Activated naive CD4-positive, alpha-beta T cell treated with anti-CD3 and anti-CD28 coated beads for 36 hours (primary cell): ENCODE measurements at regions not wholly inside any gene's neighbourhood (a gene's known extent, or its start where the extent isn't known, plus 50 kb on each side); places are given as distances from the start of the nearest gene placed in this dataset.

Experiments used
- CTCF ChIA-PET: fragments of 350-600 bp; sonication (Branson Sonifier 250); formaldehyde crosslinking; loops from one replicate; lab custom pipeline; 2021; ENCODE audit warnings: antibody characterized with exemption; lab: Charles Lee
- DNase-seq: peaks from one replicate; pipeline ENCODE4 v3.0.0-alpha.2; 2020
- H3K27ac Mint-ChIP-seq: one replicate; pipeline ENCODE4 v1.8.0; 2021; ENCODE audit warnings: mild to moderate bottlenecking, mixed read lengths
- H3K27me3 Mint-ChIP-seq: one replicate; pipeline ENCODE4 v1.8.0; 2021; ENCODE audit warnings: low read depth, mixed read lengths
- H3K36me3 Mint-ChIP-seq: one replicate; pipeline ENCODE4 v1.8.0; 2021; ENCODE audit warnings: low read depth, mixed read lengths
- H3K4me1 Mint-ChIP-seq: one replicate; pipeline ENCODE4 v1.8.0; 2021; ENCODE audit warnings: low read depth, mixed read lengths
- H3K4me3 Mint-ChIP-seq: one replicate; pipeline ENCODE4 v1.8.0; 2021; ENCODE audit warnings: mild to moderate bottlenecking, moderate library complexity, mixed read lengths
- H3K9me3 Mint-ChIP-seq: one replicate; pipeline ENCODE4 v1.8.0; 2021; ENCODE audit warnings: mixed read lengths
- intact Hi-C: fragments of 100-400 bp; cut with micrococcal nuclease; formaldehyde crosslinking; loops from one replicate; pipeline ENCODE4 v1.15.1; 2023

DNA sequence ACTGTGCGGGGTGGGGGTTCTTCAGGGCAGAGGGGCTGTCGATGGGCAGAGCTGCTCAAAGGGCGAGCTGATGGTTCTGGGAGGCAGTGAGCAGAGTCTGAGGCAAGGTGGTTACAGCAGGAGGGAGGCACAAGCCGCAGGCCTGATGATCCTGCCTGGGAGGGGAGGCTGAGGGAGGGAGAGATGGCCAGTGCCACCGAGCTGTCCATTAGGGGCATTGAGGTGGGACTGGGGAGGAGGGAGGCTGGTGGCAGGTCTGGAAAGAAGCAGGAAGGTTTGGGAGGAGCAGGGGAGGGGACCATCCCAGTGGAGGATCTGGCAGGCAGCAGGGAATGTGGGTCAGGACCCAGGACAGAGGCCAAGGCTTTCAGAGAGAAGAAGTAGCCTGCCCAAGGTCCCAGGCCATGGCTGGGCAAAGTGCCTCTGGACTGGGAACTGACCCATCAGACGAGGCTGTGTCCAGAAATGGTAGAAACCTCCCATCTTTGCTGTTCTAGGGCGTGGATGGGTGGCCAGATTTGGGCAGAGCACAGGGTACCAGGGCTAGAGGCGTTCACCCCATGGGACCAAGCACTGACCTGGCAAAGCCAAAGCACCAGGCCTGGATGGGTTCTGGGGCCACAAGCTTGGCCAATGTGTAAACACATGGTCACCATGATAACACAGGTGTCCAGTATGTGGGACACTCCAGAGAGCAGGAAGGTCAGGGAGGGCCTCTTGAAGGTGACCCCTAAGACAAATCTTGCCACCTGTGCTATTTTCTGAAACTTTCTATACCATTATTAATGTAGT is 55.5 kb downstream of the INHBB start:
- Mint-ChIP-seq H3K36me3 (no peaks in the 10 kb centered on the region), H3K27me3 (peaks cover 7% of the 10 kb centered on the region), H3K9me3 (no peaks in the 10 kb centered on the region), H3K27ac (no peak overlapping the region), H3K4me3 (no peak overlapping the region), H3K4me1 (no peaks in the 10 kb centered on the region)
- no peak for DNase-seq
- intact Hi-C loops = no loop called here
- CTCF ChIA-PET = no interaction called here

DNA sequence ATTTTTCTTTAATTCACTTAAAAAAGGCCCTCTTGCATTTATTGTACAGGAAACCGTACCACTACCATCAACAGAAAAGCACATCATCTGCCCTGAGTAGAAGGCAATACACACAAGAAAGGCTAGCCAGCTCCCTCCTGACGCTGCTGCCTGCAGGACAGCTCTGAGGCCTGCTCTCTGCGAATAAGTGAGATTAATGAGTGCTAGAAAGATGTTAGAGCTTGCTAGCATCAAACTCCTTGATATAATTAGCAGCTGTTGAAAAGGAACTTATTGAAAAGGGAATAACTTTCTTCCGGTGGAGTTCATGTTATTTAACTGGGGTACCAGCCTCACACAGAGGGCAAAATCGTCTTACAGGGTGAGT is 56.1 kb downstream of the INHBB start:
- CTCF ChIA-PET = no interaction called here
- H3K4me3 Mint-ChIP-seq = no peak overlapping the region
- H3K9me3 Mint-ChIP-seq = no peaks in the 10 kb centered on the region
- no peaks in the 10 kb centered on the region for H3K36me3 Mint-ChIP-seq
- H3K27ac Mint-ChIP-seq = no peak overlapping the region
- peaks cover 5% of the 10 kb centered on the region for H3K27me3 Mint-ChIP-seq
- H3K4me1 Mint-ChIP-seq = no peaks in the 10 kb centered on the region
- DNase-seq = no peak
- intact Hi-C loops = no loop called here

DNA sequence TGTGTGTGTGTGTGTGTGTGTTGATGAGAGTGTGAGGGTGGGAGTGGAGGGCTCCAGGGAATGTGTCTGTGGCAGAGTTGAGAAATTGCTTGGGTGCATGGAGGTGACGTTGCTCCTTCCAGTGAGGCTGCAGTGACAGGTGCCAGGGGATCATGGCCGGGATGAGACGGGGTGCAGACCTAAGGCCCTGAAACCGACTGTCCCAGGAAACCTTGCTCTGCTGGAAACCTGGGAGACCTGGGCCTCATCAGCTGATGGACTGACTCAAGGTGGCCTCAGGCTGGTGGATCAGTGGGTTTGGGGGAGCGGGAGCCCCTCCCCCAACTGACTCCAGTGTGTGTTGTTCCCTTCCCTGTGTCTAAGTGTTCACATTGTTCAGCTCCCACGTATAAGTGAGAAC is 56.6 kb downstream of the INHBB start:
- Mint-ChIP-seq H3K36me3 (no peaks in the 10 kb centered on the region), H3K4me3 (no peak overlapping the region), H3K27me3 (peaks cover 3% of the 10 kb centered on the region), H3K4me1 (no peaks in the 10 kb centered on the region), H3K9me3 (no peaks in the 10 kb centered on the region), H3K27ac (no peak overlapping the region)
- intact Hi-C loops = no loop called here
- CTCF ChIA-PET = no interaction called here
- no peak for DNase-seq

DNA sequence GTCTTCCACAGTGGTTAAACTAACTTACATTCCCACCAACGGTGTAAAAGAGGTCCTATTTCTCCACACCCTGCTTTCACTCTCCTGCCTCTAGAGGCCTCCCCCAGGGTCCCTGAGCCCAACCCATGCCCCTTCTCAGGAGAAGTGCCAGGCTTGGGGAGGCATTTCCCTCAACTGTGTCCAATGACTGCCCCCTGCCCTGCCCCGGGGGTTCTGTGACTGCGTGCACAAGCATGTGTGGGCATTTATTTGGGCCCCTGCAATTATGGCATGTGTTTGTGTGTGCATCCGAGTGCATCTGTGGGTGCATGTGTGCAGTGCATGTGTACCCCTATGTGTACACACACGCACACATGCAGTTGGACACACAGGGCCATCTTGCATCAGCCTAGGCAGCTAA is 57.3 kb downstream of the INHBB start:
- intact Hi-C loops = no loop called here
- CTCF ChIA-PET = no interaction called here
- Mint-ChIP-seq H3K4me1 (no peaks in the 10 kb centered on the region), H3K27ac (no peak overlapping the region), H3K4me3 (no peak overlapping the region), H3K36me3 (no peaks in the 10 kb centered on the region), H3K27me3 (peaks cover 3% of the 10 kb centered on the region), H3K9me3 (no peaks in the 10 kb centered on the region)
- DNase-seq = no peak

DNA sequence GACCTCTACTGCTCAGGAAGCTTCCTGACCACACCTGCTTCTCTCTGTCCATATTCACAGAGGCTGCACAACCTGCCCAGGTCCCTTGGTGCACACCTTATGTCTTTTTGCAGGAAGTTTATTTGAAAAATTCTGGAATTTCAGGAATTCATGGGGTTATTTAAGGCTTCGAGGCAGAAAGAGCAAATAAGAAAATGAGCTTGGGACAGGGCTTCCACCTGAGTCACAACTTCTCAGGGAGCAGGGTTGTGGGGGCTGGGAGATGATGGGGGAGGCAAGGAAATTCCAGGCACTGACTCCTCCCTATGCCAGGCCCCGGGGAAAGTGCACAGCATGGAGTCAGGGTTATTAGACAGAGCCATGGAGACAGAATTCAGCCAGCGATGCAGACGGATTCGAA is 57.7 kb downstream of the INHBB start:
- Mint-ChIP-seq H3K9me3 (peaks cover under 1% of the 10 kb centered on the region), H3K27ac (no peak overlapping the region), H3K4me1 (no peaks in the 10 kb centered on the region), H3K27me3 (peaks cover 3% of the 10 kb centered on the region), H3K4me3 (no peak overlapping the region), H3K36me3 (no peaks in the 10 kb centered on the region)
- CTCF ChIA-PET = no interaction called here
- no peak for DNase-seq
- intact Hi-C loops = no loop called here

DNA sequence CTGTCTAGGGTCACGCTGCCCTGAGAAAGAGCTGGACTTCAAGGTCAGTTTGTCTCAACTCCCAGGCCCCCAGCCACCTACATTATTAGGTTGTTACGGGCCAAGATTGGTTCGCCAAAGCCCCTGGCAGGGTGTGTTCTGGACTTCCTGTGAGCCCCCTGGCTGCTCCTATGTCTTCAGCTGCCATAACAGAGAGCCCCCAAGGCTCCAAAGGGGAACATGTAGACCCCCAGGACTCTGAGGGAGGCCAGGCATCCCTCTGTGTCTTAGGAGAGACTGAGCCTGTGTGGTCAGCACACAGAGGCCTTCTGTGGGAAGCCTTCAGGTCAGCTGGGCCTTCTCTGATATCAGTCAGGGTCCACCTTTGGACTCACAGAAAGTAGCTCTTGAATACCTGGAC is 58.3 kb downstream of the INHBB start:
- peaks cover 3% of the 10 kb centered on the region for H3K27me3 Mint-ChIP-seq
- intact Hi-C loops = no loop called here
- H3K4me1 Mint-ChIP-seq = no peaks in the 10 kb centered on the region
- no peak for DNase-seq
- H3K36me3 Mint-ChIP-seq = no peaks in the 10 kb centered on the region
- H3K4me3 Mint-ChIP-seq = no peak overlapping the region
- CTCF ChIA-PET = no interaction called here
- no peak overlapping the region for H3K27ac Mint-ChIP-seq
- peaks cover 6% of the 10 kb centered on the region for H3K9me3 Mint-ChIP-seq

DNA sequence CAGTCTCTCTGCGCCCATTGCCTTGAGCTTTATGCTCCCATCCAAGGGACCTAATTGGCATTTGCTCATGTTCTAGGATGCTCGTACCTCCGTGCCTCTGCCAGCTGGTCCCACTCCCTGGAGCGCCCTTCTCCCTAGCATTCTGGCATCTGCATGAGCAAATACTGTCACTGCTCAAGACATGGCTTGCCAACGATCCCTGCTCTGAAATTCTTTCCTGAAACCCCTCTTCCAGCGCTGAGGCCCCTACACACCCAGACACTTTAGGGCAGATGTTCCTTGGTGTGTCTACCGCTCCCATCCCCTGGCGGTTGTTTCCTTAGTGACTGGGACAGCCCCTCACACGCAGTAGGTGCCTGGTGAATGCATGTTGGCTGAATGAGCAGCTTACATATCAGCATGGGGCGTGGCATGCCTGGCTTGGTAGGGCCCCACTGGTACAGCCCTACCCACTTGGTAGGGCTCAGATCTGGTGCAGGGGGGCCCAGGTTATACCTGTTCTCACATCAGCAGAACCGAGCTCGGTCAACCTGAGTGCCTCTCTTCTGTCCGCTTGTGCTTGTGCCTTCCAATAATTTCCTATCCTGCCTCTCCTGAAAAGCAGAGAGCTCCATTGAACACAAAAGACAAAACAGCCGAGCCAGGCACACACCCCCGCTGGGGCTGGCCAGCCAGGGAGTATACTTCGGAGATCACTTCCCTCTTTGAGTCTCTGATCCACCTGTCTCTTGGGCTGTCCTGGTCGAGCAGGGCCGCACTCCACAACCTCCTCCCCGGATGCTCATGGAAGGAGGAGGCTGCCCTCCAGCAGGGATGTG is 59.2 kb downstream of the INHBB start:
- peaks cover 10% of the 10 kb centered on the region for H3K9me3 Mint-ChIP-seq
- DNase-seq = no peak
- intact Hi-C loops = no loop called here
- H3K4me1 Mint-ChIP-seq = no peaks in the 10 kb centered on the region
- H3K27ac Mint-ChIP-seq = no peak overlapping the region
- no peak overlapping the region for H3K4me3 Mint-ChIP-seq
- no peaks in the 10 kb centered on the region for H3K36me3 Mint-ChIP-seq
- peaks cover 3% of the 10 kb centered on the region for H3K27me3 Mint-ChIP-seq
- CTCF ChIA-PET = no interaction called here

DNA sequence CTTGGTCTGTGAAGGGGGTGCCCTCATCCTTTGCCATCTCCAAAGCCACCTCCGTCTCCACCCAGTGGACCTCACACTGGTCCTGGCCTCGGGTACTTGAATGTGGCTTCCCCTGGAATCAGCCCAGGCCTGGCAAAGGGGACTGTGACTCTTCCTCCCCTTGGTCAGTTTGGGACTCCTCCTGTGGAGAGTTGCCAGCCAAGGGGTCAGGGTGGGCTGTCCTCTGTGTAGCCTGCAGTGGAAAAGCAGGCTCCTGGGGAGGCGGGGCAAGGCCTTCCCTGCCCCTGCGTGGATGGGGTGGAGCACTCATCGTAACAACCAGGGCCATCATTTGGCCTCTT is 59.8 kb downstream of the INHBB start:
- Mint-ChIP-seq H3K27me3 (peaks cover 3% of the 10 kb centered on the region), H3K9me3 (peaks cover 11% of the 10 kb centered on the region), H3K4me3 (no peak overlapping the region), H3K27ac (no peak overlapping the region), H3K4me1 (no peaks in the 10 kb centered on the region), H3K36me3 (no peaks in the 10 kb centered on the region)
- DNase-seq = no peak
- intact Hi-C loops = no loop called here
- CTCF ChIA-PET = no interaction called here

DNA sequence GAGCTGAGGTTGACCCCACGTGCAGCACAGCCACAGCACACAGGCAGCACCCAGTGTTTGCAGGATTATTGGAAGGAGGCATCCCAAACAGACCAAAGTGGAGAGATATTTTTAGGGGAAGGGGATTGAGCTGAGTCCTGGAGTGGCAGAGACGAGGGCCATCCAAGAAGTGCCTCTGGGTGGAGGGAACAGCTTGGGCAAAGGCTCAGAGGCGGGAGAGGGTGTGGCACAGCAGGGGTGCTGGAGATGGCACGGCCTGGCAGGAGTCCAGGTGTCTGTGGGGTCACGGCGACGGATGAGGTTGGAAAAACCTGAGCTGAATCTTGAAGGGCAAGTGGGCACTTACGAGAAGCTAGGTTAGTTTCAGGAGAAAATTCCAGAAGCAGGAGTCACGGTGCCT is 60.6 kb downstream of the INHBB start:
- no peak overlapping the region for H3K27ac Mint-ChIP-seq
- CTCF ChIA-PET = no interaction called here
- H3K36me3 Mint-ChIP-seq = no peaks in the 10 kb centered on the region
- no peak for DNase-seq
- H3K27me3 Mint-ChIP-seq = no peaks in the 10 kb centered on the region
- H3K9me3 Mint-ChIP-seq = peaks cover 12% of the 10 kb centered on the region
- intact Hi-C loops = no loop called here
- H3K4me1 Mint-ChIP-seq = no peaks in the 10 kb centered on the region
- no peak overlapping the region for H3K4me3 Mint-ChIP-seq

DNA sequence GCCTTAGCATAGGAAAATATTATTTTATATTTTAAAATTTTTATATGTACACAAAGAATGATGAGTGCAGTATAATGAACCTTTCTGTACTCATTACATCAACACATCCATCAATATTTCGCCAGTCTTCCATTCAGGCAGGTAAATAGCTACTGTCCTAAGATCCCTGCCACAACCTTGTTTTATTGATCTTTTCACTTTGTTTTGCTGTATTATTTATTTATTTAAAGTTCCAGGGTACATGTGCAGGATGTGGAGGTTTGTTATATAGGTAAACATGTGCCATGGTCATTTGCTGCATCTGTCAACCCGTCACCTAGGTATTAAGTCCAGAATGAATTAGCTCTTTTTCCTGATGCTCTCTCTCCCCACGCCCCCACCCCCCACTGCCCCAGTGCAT is 64.6 kb downstream of the INHBB start:
- CTCF ChIA-PET = no interaction called here
- peaks cover 16% of the 10 kb centered on the region for H3K9me3 Mint-ChIP-seq

DNA sequence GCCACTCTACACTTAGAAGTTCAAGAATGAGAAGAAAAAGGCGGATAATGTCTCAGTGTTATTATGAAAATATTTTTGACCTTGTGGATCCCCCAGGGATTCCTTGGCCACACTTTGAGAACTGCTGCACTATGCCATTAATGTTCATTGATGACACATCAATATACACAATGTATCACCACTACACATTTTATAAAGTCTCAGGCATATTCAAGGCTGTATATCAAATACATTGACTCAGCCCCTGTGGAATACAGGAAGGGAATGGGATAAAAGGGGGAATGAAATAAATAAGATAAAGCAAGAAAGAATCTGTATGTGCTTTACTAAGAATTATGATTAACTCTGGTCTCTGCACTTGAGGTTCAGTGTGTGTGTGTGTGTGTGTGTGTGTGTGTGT is 69.1 kb downstream of the INHBB start:
- CTCF ChIA-PET = interaction anchor here (0.6 kb wide), 1 partner anchor 81 kb away, joined by 3 read pairs; no protein-coding TSS in a partner anchor
- Mint-ChIP-seq H3K36me3 (no peaks in the 10 kb centered on the region), H3K27ac (no peak overlapping the region), H3K9me3 (peaks cover 7% of the 10 kb centered on the region), H3K4me1 (no peaks in the 10 kb centered on the region), H3K4me3 (no peak overlapping the region), H3K27me3 (peaks cover 10% of the 10 kb centered on the region)
- no peak for DNase-seq
- intact Hi-C loops = no loop called here

More for the DNA sequence above, 64.6 kb downstream of the INHBB start:
- H3K27ac Mint-ChIP-seq = no peak overlapping the region
- DNase-seq = no peak
- intact Hi-C loops = no loop called here
- H3K27me3 Mint-ChIP-seq = peaks cover 2% of the 10 kb centered on the region
- no peak overlapping the region for H3K4me3 Mint-ChIP-seq
- no peaks in the 10 kb centered on the region for H3K36me3 Mint-ChIP-seq
- no peaks in the 10 kb centered on the region for H3K4me1 Mint-ChIP-seq

DNA sequence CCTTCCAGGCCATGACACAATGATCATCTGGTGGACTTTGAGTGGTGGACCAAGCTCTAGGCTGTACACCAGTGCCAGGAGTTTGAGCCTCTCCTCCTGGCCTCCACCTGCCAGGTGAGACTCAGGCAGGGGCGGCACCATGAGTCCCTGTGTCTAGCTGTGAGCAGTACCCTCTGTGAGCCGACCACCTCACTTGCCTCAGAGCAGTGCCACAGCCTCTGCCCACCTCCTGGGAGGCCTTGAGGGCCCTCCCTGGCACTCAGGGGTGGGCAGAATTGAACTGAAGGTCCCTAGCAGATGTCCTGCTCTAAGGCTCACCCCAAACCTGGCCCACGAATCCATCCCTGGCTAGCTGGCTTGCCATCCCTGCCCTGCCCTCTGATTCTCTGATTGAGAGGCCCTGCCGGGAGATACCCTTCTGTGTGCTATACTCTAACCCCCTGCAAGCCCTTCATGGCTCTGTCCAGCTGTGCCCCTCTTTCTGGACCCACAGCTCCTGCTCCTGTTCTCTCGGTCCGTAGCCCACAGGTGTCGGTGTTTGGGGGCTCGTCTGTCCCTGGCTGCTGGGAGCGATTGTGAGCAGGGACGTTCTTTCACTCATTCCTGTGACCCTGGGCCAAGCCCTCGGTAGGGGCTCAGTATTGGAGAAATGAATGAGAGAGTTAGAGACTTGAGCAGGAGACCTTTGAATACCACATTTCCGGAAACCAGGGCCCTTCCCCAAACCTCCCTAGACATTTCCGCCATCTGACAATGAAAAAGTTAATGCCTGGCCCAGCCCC is 70.0 kb downstream of the INHBB start:
- H3K4me3 Mint-ChIP-seq = no peak overlapping the region
- H3K36me3 Mint-ChIP-seq = no peaks in the 10 kb centered on the region
- peaks cover 10% of the 10 kb centered on the region for H3K27me3 Mint-ChIP-seq
- DNase-seq = no peak
- intact Hi-C loops = no loop called here
- H3K4me1 Mint-ChIP-seq = no peaks in the 10 kb centered on the region
- H3K27ac Mint-ChIP-seq = no peak overlapping the region
- peaks cover 4% of the 10 kb centered on the region for H3K9me3 Mint-ChIP-seq
- CTCF ChIA-PET = no interaction called here
